Stimulated activated CD8-positive, alpha-beta memory T cell treated with anti-CD3 and anti-CD28 coated beads, Interleukin-12 subunit alpha, Interleukin-12 subunit beta, amount 100 ng/mL, for 4 hours (primary cell): ENCODE measurements at regions not wholly inside any gene's neighbourhood (a gene's known extent, or its start where the extent isn't known, plus 50 kb on each side); places are given as distances from the start of the nearest gene placed in this dataset.
"Not testable (repeated sequence)": the region's sequence is repeated elsewhere in the genome, so short reads cannot be mapped to it uniquely, and the experiment has no call there.

Source experiments
- DNase-seq: peaks from one replicate; pipeline ENCODE4 v3.0.0-alpha.2; 2020; ENCODE audit warnings: low read depth

DNA sequence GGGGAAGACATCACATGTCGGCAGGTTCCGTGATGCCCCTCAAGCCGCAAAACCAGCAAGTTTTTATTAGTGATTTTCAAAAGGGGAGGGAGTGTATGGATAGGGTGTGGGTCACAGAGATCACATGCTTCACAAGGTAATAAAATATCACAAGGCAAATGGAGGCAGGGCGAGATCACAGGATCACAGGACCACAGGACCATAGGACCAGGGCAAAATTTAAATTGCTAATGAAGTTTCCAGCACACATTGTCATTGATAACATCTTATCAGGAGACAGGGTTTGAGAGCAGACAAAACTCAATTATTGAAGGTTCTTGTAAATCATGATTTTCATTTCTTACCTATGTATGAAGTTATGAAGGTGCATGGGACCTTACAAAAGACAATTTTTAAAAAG, 106.5 kb downstream of the DIRAS2 start:
- DNase-seq, result not testable (repeated sequence)

GRCh38 chr9:90538566-90538965, 104.1 kb downstream of the DIRAS2 start:
- no peak for DNase-seq

DNA sequence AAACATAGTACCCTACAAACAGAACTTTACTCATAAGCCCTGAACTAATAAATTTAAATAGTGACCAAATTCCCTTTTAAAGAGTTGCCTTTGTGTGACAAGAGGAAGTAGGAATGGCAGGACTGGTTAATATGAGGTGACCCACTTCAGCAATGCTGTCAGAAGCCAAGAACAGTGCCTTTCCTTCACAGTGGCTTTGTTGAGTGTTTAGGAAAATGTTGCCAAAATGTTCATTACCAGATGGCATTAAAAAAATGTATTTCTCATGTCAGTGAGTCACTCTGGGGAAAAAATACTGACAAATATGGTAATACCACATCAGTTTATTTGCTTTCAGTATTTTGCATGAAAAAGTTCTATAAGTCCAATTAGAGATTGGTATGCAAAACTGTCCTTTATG, 103.3 kb downstream of the DIRAS2 start:
- DNase-seq, result no peak

GRCh38 chr9:90540734-90541133, 101.9 kb downstream of the DIRAS2 start:
- no peak for DNase-seq

GRCh38 chr9:90544488-90544887, 98.1 kb downstream of the DIRAS2 start:
- no peak for DNase-seq

DNA sequence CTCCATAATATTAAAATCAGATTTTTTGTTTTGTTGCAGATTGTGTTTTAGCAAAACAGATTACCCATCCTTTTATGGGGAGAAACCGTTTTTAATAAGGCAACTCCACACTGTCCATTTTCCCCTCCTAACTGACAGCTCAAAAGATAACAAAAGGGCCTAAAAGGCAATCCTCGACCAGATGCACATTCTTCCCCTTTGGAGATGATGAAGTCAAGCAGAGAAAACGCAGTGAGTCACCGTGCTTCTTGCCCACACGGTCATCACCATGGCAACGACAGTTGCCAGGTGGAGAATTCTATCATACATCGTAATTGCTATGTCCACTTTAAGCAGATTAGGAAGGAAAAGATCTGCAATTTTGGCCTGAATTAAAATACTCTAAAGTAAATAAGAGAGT, 96.4 kb downstream of the DIRAS2 start:
- DNase-seq, result no peak

DNA sequence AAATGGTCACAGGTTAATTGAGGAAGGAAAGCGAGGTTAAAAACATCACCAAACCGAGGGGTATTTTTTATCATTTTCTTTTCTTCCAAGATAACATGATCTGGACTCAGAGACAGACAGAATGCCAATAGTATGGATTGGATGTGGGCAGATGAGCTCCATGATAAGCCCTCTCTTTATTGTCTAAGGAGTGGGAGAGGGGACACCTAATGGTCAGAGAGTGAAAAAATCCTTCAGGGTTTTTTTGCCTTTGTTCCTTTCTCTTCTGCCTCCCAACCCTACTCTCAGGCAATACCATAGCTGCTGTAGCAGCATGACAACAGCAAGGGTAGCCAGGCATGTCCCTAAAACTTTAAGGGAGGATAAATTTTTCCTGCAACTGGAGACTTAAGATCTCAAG, 94.7 kb downstream of the DIRAS2 start:
- DNase-seq, result no peak

DNA sequence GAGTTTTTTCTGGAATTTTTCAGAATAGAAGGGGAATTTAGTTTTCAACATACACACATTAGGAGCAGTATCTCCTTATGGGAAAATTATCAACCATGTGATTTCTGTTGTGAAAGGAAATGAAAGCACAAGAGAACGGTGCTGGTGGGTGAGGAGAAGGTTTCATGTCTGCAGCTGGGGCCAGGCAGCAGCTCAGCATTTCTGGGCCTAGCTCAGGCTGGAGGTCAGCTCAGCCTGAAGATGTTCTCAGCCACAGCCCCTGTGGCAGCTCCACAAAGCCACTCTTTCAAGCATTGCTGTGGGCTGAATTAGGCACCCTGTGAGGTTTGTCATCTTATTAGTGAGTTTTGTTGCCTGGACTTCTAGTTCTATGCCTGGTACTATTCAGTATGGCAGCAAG, 90.3 kb downstream of the DIRAS2 start:
- no peak for DNase-seq

DNA sequence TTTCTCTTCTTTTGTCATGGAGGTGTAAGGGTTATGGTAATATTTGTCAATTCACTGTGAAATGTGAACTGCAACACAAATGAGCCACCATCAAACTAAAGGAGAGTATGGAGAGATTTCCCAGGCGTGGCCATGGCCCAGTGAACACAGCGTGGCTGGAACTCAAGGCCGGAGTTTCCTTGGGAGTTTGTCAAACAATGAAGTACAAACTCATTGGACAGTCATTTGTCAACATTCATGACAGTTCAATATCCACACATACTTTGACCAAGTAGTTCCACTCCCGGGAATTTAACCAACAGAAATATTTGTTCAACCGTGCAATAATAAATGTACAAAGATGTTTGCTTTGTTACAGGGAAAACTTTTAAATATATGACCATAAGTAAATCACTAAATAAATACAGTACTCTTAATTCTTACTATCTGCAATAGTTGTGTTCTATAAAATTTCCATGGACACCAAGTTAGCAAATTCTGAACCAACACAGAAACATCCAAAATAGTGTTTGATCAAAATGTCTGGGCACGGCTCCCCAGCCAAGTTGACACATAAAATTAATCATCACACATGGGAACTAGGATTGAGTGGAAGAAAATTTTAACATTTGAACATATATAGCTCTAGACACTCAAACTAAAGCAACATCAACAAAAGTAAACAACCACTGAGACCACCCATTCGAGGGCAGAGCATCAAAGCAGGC, 87.1 kb downstream of the DIRAS2 start:
- no peak for DNase-seq

GRCh38 chr9:90556897-90557675, 85.5 kb downstream of the DIRAS2 start:
- DNase-seq, result no peak

DNA sequence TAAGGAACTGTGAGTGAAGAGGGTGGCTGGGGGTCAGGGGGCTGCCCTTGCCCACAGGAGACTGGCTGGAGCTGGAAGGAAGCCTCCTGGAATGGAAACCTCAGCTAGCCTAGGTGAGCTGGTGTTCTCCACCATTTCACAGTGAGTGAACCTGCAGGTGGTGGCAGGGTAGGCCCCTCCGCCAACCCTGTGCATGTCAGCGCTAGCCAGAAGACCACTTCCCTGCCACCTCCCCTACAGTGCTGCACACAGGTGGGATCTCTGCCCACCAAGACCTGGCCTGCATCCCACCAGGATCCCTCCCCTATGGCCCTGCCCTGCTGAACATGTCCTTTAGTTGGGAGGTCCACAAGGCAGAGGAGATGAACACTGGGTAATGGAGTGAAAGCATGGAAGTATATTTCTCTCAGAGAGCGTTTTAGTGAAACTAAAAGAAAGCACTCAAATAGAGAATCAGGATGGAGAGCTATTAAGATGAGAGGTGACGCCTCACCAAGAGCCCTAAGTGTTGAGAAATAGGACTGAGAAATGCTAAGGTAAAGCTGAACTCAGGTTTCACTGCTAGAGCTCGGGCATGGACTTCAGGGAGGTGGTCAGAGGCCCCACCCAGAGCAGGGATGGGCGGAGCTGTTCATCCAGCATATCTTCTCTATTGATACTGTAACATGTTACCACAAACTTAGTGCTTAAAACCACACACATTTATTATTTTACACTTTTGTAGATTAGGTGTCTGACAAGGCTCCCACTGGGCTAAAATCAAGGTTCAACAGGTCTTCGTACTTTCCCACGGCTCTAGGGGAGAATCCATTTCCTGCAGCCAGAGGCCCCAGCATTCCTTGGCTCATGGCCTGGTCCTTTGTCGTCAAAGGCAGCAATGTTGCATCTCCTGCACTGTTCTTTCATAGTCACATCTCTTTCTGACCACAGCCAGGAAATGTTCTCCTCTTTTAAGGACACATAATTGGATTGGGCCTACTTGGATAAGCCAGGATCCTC, 83.2 kb downstream of the DIRAS2 start:
- no peak for DNase-seq
